Activated CD8-positive, alpha-beta memory T cell treated with anti-CD3 and anti-CD28 coated beads, Interleukin-2, amount 50 U/mL, for 4 hours (primary cell): ENCODE measurements at regions not wholly inside any gene's neighbourhood (a gene's known extent, or its start where the extent isn't known, plus 50 kb on each side); places are given as distances from the start of the nearest gene placed in this dataset.
"Not testable (repeated sequence)": the region's sequence is repeated elsewhere in the genome, so short reads cannot be mapped to it uniquely, and the experiment has no call there.

Source experiments
- DNase-seq: peaks from one replicate; pipeline ENCODE4 v3.0.0-alpha.2; 2020

GRCh38 chr6:97459535-97459934 lies 176.5 kb upstream of the MMS22L start:
- no peak for DNase-seq

GRCh38 chr6:97459986-97460385 lies 177.0 kb upstream of the MMS22L start:
- DNase-seq, result no peak

- DNase-seq, result no peak
These were observed 177.5 kb upstream of the MMS22L start for GRCh38 chr6:97460394-97461080.

GRCh38 chr6:97461218-97461617 lies 178.2 kb upstream of the MMS22L start:
- no peak for DNase-seq

GRCh38 chr6:97462031-97462430 lies 179.0 kb upstream of the MMS22L start:
- no peak for DNase-seq

- no peak for DNase-seq
These were observed 180.1 kb upstream of the MMS22L start for GRCh38 chr6:97462938-97463598.

- no peak for DNase-seq
These were observed 183.0 kb upstream of the MMS22L start for GRCh38 chr6:97465877-97466561.

- no peak for DNase-seq
These were observed 186.0 kb upstream of the MMS22L start for GRCh38 chr6:97468981-97469380.

GRCh38 chr6:97469451-97469850 lies 186.4 kb upstream of the MMS22L start:
- DNase-seq, result no peak

GRCh38 chr6:97470322-97470721 lies 187.3 kb upstream of the MMS22L start:
- DNase-seq, result no peak

- no peak for DNase-seq
These were observed 191.0 kb upstream of the MMS22L start for GRCh38 chr6:97473979-97474378.

GRCh38 chr6:97497713-97498331 lies 214.8 kb upstream of the MMS22L start:
- DNase-seq, result peak; percentile 40

GRCh38 chr6:97501853-97502252 lies 218.8 kb upstream of the MMS22L start:
- DNase-seq, result no peak

GRCh38 chr6:97508646-97509045 lies 225.6 kb upstream of the MMS22L start:
- no peak for DNase-seq

GRCh38 chr6:97513260-97513659 lies 230.2 kb upstream of the MMS22L start:
- not testable (repeated sequence) for DNase-seq

- no peak for DNase-seq
These were observed 241.8 kb upstream of the MMS22L start for GRCh38 chr6:97524811-97525210.

- no peak for DNase-seq
These were observed 252.8 kb upstream of the MMS22L start for GRCh38 chr6:97535800-97536199.

GRCh38 chr6:97548354-97548753 lies 265.3 kb upstream of the MMS22L start:
- DNase-seq, result no peak

GRCh38 chr6:97557355-97557754 lies 274.3 kb upstream of the MMS22L start:
- no peak for DNase-seq

GRCh38 chr6:97563529-97563928 lies 280.5 kb upstream of the MMS22L start:
- DNase-seq, result no peak

- DNase-seq, result no peak
These were observed 289.9 kb upstream of the MMS22L start for GRCh38 chr6:97572943-97573342.

- no peak for DNase-seq
These were observed 303.3 kb upstream of the MMS22L start for GRCh38 chr6:97586344-97586743.

- no peak for DNase-seq
These were observed 308.9 kb upstream of the MMS22L start for GRCh38 chr6:97591955-97592354.

- DNase-seq, result no peak
These were observed 311.8 kb upstream of the MMS22L start for GRCh38 chr6:97594844-97595243.
